Stimulated activated CD8-positive, alpha-beta memory T cell treated with anti-CD3 and anti-CD28 coated beads, Interleukin-2, amount 100 ng/mL, for 48 hours (primary cell): ENCODE measurements at regions not wholly inside any gene's neighbourhood (a gene's known extent, or its start where the extent isn't known, plus 50 kb on each side); places are given as distances from the start of the nearest gene placed in this dataset.

ENCODE experiments used
- DNase-seq, 2 donors: peaks; one replicate each; pipeline ENCODE4 v3.0.0-alpha.2; 2020; ENCODE audit warnings: low read depth in 2 of 2

DNA sequence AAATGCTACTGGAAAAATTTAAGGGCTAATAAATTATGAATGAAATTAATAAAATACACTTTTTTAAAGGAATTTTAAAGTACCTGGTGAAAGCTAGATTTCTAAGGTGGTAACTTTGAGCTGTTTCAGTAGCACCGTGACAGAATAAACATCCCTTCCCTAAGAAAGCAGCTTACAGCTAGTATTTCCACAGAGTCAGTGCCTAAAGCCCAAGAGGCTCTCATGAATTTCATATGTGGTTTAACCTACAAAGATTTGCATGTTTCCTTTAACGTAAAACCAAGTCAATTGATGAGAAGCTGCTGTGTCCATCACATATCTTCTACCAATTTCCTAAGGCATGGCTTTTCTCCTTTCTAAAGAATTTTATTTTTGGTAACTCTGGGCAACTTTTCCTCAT lies 56.8 kb downstream of the IFNG start:
- DNase-seq: no peak

- no peak for DNase-seq
Measured at GRCh38 chr12:68102163-68102562, 57.4 kb downstream of the IFNG start.

GRCh38 chr12:68100241-68100640 lies 59.3 kb downstream of the IFNG start:
- DNase-seq: no peak

DNA sequence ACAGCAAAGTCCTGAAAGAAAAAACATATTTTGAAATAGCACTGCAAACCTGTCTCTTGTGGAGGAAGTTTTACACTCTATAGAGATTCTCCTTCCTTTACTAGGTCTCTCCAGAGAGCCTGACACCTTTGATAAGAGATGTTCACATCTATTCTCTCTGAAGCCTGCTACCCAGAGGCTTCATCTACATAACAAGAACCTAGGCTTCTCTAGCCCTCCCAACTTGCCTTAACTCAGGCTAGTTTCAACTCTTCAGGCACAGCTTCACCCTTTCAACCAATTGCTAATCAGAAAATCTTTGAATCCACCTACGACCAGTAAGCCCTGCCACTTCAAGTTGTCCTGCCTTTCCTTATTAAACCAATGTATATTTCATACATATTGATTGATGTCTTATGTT lies 60.6 kb downstream of the IFNG start:
- no peak for DNase-seq

- DNase-seq: no peak
Measured at GRCh38 chr12:68097386-68097785, 62.2 kb downstream of the IFNG start.

DNA sequence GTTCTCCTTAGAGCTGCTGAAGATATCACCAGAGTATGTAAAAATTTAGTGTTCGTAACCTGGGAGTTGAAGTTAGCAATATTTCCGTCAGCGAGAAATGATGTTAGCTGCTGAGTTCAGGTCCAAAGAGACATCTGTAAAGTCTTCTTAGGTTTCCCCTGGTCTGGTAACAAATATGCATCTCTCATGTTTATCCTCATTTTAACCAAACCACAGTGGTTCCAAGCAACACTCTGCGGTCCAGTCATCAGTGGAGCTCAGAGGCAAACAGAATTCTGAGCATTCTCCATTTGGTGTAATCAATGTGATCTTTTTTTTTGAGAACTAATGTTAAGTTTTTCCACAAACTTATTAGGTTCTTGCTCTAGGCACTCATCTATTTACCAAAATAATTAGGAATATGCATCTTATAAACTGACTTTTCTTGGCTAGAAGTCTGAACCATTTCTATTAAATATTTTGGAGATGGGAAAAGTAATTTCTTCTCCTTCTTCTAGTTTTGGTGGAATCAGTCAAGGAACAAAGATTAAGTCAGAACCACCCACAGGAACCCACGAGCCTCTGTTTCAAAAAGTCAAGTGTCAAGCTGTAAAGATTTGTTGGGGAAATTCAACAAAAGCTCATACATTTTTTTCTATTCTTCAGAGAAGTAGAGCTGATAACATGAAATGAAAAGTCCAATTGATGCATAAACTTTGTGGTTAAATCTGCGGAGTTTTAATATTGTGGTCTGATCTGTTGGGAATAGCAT lies 64.7 kb downstream of the IFNG start:
- DNase-seq: no peak

GRCh38 chr12:68094195-68094594 lies 65.3 kb downstream of the IFNG start:
- no peak for DNase-seq

DNA sequence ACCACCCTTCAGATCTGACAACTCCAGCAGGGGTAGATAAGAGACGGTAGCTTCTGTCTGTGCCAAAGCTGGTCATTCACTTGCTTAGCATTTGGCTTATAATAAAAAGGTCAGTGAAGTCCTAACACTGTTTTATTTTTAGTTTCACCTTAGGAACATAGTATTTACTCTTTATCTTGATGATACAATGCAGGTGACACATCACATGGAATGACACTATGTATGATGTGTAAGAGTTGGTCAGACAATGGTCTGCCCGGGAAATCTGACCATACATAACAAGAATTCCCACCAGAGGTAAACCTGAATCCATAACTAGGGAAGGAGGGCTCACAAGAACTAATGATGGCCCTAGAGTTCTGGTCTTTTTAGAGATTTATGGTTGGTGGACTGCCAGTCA lies 66.6 kb downstream of the IFNG start:
- no peak for DNase-seq

DNA sequence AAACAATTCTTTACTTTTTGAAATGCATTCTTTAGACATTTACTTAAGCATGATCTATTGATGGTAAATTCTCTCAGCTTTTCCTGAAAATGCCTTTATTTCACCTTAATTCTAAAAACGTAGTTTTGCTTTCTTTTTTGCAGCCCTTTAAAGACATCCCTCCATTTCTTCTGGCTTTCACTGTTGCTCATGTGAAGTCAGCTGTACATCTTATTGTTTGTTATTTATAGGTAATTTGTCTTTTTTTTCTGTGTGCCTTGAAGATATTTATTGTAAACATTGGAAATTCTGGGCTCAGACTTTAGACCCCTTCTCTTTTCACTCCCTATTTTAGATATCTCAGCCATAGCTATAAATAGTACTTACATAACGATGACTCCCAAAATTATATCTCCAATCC lies 70.4 kb downstream of the IFNG start:
- DNase-seq: no peak

DNA sequence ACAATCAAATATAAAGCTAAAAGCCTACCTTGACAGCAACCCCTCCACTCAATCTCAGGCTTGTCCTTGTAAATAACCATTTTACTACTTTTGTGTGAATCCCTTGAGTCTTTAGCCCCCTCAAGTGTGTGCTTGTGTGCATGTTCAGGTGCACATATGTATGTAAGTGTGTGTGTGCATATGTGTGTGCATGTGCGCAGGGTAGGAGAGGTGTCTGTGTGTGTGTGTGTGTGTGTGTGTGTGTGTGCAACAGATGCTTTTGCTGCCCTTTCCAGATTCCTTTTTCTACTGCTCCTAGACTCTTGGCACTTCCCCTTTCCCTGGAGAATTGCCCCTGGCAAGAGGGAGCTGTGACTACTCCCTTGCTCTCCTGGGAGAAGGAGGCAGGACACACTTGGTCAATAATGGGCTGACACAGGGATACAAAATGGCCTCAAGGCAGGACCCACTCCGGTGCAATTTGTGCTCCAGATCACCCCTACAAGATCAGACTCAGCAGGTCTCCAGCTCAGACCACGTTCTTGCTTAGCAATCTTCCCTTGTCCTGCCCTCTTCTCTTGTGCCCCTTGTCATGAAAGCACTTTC lies 73.4 kb downstream of the IFNG start:
- DNase-seq: no peak

GRCh38 chr12:68081561-68081960 lies 78.0 kb downstream of the IFNG start:
- no peak for DNase-seq

DNA sequence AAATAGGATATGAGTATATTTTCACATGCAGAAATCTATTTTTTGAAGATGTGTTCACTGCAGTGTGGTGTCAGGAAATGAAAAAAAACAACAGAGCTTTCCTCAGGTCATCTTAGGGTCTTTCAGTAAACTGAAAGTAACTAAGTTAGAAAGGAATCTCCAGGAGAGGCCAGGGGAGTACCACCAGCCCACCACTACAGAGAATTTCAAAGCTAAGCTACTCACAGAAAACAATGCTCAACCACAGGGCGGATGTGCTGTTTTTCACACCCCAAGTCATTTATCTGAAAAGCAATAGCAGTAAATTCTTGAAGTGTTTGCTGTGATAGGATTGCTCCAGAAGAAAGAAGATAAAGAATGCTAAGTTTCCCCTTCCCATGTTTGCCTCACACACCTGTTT lies 79.0 kb downstream of the IFNG start:
- DNase-seq: peak in 1 of 2 donors; percentile 10

- no peak for DNase-seq
Measured at GRCh38 chr12:68078737-68079136, 80.8 kb downstream of the IFNG start.

DNA sequence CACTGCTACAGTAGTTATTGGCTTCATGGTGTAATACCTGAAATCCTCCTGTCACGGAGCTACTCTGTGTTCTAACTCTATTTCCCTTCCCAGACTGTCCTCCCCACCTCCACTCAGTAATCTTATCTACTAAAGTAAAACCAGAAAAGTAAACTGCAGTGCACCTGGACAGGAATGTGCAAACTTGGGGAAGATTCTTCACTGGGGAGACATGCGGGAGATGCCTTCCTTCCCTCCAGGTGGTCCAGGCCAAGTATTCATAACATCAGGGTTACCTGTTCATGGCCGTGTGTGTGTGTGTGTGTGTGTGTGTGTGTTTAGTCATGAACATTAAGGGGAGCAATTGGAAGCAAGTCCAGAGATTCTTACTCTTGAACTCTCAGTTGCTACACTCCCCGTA lies 84.1 kb downstream of the IFNG start:
- no peak for DNase-seq

DNA sequence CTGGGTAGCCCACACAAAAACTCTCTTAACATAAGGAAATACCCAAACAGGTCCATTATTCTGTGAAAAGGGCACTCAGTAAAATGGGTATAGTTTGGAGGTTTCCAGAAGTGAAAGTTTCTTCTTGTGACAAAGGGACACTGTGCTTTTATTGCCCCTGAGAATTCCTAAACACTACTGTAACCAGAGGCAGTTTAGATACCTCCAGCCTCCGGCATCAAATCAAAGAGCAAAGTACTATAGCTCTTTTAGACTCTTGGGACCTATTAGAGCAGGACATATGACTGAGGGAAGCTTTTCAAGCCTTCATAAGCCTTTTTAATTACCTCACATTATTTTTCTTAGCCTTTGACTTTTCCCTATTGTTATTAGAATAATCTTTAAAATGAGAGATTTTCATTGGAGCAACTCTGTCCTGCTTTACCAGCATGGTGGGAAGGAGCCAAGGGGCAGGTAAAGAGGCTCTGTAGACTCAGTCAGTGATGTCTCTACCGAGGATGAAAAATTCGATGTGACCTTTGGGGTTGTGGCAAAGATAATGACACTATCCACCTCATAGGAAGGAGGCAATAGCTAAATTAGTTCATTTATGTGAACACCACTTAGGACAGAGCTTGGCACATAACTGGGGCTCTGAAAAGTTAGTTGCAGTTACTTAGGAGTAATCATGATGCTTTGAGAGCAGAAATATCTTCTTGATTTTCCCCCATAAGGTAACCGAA lies 85.1 kb downstream of the IFNG start:
- no peak for DNase-seq

DNA sequence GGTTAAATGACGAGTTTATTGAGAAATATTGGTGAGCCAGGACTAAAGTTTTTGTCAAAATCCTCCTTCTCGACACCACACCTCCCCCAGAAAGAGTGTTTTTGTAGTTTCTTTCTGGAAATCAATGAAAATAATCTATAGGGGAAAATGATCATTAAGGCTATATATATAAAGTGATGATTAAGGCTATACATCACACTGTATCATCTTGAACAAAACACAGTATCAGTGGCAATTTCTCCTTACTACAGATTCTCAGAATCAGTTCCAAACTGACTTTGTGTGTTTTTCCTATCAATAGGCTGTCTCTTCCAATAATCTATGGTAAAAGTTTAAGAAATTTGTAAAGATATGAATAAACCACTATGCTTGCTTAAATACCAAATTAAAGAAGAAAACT lies 81.7 kb downstream of the IFNG-AS1 start:
- no peak for DNase-seq
